CD4-positive, alpha-beta T cell treated with Interleukin-15 for 4 hours (primary cell): ENCODE measurements at regions not wholly inside any gene's neighbourhood (a gene's known extent, or its start where the extent isn't known, plus 50 kb on each side); places are given as distances from the start of the nearest gene placed in this dataset.
A peak's percentile ranks its signal among the peaks of the same experiment; 100 is the strongest.

ENCODE experiments used
- DNase-seq: peaks from one replicate; pipeline ENCODE4 v3.0.0-alpha.2; 2020; ENCODE audit warnings: low spot score

- DNase-seq = no peak
Measured at GRCh38 chr4:149928507-149928906, 112.9 kb upstream of the IQCM start.

- no peak for DNase-seq
Measured at GRCh38 chr4:149931431-149931830, 115.8 kb upstream of the IQCM start.

GRCh38 chr4:149932188-149932587 lies 116.5 kb upstream of the IQCM start:
- DNase-seq = no peak

- DNase-seq = no peak
Measured at GRCh38 chr4:149933120-149933519, 117.5 kb upstream of the IQCM start.

GRCh38 chr4:149933883-149934282 lies 118.2 kb upstream of the IQCM start:
- DNase-seq = no peak

GRCh38 chr4:149949381-149949780 lies 128.9 kb upstream of the DCLK2 start:
- DNase-seq = no peak

GRCh38 chr4:149951152-149951900 lies 126.9 kb upstream of the DCLK2 start:
- DNase-seq = no peak

- no peak for DNase-seq
Measured at GRCh38 chr4:149952101-149952500, 126.1 kb upstream of the DCLK2 start.

GRCh38 chr4:149952716-149953115 lies 125.5 kb upstream of the DCLK2 start:
- DNase-seq = no peak

GRCh38 chr4:149955780-149956390 lies 122.4 kb upstream of the DCLK2 start:
- DNase-seq = no peak

GRCh38 chr4:149956678-149957077 lies 121.6 kb upstream of the DCLK2 start:
- no peak for DNase-seq

GRCh38 chr4:149961876-149962597 lies 116.2 kb upstream of the DCLK2 start:
- no peak for DNase-seq

GRCh38 chr4:149964001-149964796 lies 114.0 kb upstream of the DCLK2 start:
- DNase-seq = no peak

GRCh38 chr4:149965206-149965605 lies 113.0 kb upstream of the DCLK2 start:
- no peak for DNase-seq

GRCh38 chr4:149972407-149972806 lies 105.8 kb upstream of the DCLK2 start:
- no peak for DNase-seq

- no peak for DNase-seq
Measured at GRCh38 chr4:149973181-149973580, 105.1 kb upstream of the DCLK2 start.

- DNase-seq = no peak
Measured at GRCh38 chr4:149975172-149975571, 103.1 kb upstream of the DCLK2 start.

- DNase-seq = no peak
Measured at GRCh38 chr4:149980121-149980682, 98.0 kb upstream of the DCLK2 start.

- peak; percentile 48 for DNase-seq
Measured at GRCh38 chr4:149980941-149981340, 97.3 kb upstream of the DCLK2 start.

GRCh38 chr4:149983401-149983800 lies 94.8 kb upstream of the DCLK2 start:
- DNase-seq = no peak

GRCh38 chr4:149983931-149984330 lies 94.3 kb upstream of the DCLK2 start:
- DNase-seq = no peak

- no peak for DNase-seq
Measured at GRCh38 chr4:149985981-149986380, 92.3 kb upstream of the DCLK2 start.
